IgD-negative memory B cell (primary cell): ENCODE measurements at regions not wholly inside any gene's neighbourhood (a gene's known extent, or its start where the extent isn't known, plus 50 kb on each side); places are given as distances from the start of the nearest gene placed in this dataset.
A peak's percentile ranks its signal among the peaks of the same experiment; 100 is the strongest.
"Not testable (repeated sequence)": the region's sequence is repeated elsewhere in the genome, so short reads cannot be mapped to it uniquely, and the experiment has no call there.

Experiments
- H3K27ac Mint-ChIP-seq, 3 donors: one replicate each; pipeline ENCODE4 v1.8.0; 2020 to 2022; ENCODE audit warnings: mild to moderate bottlenecking in 3 of 3, mixed read lengths in 3 of 3, moderate library complexity in 1 of 3
- H3K27me3 Mint-ChIP-seq: one replicate; pipeline ENCODE4 v1.8.0; 2021; ENCODE audit warnings: mixed read lengths
- H3K36me3 Mint-ChIP-seq: one replicate; pipeline ENCODE4 v1.8.0; 2020; ENCODE audit warnings: mild to moderate bottlenecking, mixed read lengths
- H3K4me1 Mint-ChIP-seq, 3 donors: one replicate each; pipeline ENCODE4 v1.8.0; 2020 to 2022; ENCODE audit warnings: mixed read lengths in 3 of 3, mild to moderate bottlenecking in 1 of 3
- H3K4me3 Mint-ChIP-seq, 4 donors: one replicate each; pipeline ENCODE4 v1.8.0; 2020 to 2022; ENCODE audit warnings: mild to moderate bottlenecking in 4 of 4, mixed read lengths in 4 of 4, moderate library complexity in 3 of 4
- H3K9me3 Mint-ChIP-seq, 3 donors: one replicate each; pipeline ENCODE4 v1.8.0; 2020 to 2021; ENCODE audit warnings: mixed read lengths in 3 of 3, mild to moderate bottlenecking in 1 of 3

DNA sequence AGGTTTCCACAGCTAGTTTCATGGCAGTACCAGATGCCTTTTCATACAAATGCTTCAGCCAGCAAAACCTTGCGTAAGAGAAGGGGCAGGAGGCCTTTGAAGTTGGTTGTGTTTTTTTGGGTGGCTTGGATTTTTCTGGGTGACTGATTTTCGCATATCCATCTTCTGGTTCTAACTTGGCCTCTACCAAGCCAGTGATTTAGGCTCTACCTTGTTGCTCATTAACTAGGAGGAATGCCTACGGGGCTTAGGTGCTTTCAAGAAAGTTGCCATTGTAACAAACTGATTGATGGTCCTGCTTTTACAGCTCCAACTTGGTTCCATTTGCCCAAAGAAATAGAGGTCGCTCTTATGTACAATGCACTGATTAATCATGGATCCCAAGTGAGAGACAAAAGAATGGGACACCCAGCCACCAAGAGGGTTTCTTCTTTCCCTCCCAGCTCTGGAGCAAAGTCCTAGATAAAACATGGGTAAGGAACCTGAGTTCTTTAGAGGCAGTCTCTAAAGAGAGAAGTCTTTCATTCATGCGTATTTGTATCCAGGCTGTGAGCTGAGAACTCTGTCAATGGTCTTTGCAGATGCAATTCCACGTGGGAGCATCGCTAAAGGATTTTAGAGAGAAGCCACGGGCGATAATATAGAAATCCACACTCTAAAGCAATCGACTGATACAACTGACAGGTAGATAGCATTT lies 92.1 kb upstream of the FGFR2 start:
- H3K27ac Mint-ChIP-seq = no peak overlapping the region
- H3K4me1 Mint-ChIP-seq = no peaks in the 10 kb centered on the region
- no peak overlapping the region for H3K4me3 Mint-ChIP-seq
- H3K27me3 Mint-ChIP-seq = peaks cover 10% of the 10 kb centered on the region
- H3K36me3 Mint-ChIP-seq = peaks cover 1% of the 10 kb centered on the region
- peaks cover 0 to 4% (median 0%) of the 10 kb centered on the region in 3 donors for H3K9me3 Mint-ChIP-seq

DNA sequence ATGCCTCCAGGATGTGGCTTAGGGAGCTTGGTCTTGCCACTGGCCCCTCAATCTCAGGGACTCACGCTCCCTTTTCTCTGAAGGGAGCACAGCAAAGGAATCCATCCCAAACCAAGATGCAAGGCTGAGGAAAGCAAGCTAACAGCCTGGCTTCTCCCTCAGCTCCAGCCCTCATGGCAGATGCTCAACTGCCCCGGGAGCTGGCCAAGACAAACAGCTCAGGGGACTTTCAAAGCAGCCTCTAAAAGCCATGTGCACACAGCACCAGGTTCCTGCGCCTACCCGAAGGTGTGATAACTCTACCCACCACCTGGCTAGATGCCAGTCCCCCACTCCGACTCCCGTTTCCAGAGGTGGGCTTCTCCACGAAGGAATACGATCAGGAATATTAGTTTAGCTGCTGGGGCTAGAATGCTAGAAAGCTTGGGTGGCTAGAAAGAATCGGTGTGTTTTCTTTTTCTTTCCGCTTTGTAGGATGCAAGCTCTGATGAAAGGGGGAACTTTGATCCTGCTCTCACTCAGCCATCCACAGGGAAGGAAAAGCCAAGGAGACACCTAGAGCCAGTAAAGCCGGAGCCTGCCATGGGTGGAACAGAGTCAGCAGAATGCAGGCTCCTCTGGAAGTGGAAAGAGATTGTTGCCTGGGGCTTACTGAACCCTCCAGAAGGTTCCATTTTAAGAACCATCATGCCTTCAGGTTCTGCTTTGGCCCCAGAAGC lies 89.0 kb upstream of the FGFR2 start:
- Mint-ChIP-seq H3K36me3 (peaks cover 1% of the 10 kb centered on the region), H3K4me1 (no peaks in the 10 kb centered on the region), H3K9me3 (peaks cover 0 to 4% (median 0%) of the 10 kb centered on the region in 3 donors), H3K27ac (no peak overlapping the region), H3K27me3 (peaks cover 10% of the 10 kb centered on the region), H3K4me3 (no peak overlapping the region)

DNA sequence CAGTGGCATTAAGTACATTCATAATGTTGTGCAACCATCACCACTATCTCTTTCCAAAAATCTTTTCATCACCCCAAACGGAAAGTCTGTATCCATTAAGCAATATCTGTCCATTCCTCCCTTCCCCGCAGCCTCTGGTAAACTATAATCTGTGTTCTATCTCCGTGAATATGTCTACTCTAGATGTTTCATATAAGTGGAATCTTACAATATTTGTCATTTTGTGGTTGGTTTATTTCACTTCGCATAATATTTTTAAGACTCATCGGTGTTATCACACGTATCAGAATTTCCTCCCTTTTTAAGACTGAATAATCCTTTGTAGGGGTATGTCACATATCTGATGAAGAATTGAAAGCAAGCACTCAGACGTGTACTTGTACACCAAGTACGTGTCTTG lies 86.0 kb upstream of the FGFR2 start:
- peaks cover 0 to 1% (median 0%) of the 10 kb centered on the region in 3 donors for H3K9me3 Mint-ChIP-seq
- H3K27ac Mint-ChIP-seq = no peak overlapping the region
- H3K36me3 Mint-ChIP-seq = peaks cover 1% of the 10 kb centered on the region
- H3K27me3 Mint-ChIP-seq = peaks cover 9% of the 10 kb centered on the region
- H3K4me1 Mint-ChIP-seq = peaks cover 0 to 1% (median 0%) of the 10 kb centered on the region in 3 donors
- no peak overlapping the region for H3K4me3 Mint-ChIP-seq

DNA sequence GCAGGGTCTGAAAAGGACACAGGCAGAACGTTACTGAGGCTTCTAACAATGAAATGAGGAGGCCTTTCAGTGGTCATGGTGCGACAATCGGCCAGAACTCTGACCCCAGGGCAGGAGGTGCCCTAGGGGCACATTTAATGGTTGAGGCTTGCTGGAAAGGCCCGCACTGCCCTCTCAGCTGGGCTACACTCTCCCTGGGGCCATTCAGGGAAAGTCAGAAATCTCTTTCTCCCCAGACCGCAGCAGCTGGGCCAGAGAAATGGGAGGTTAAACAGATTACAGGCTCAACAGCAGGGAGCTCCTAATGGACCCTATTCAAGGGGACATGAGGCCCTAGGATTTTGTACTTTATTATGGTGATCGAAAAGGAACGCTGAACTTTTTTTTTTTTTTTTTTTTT lies 85.6 kb upstream of the FGFR2 start:
- H3K27me3 Mint-ChIP-seq = peaks cover 9% of the 10 kb centered on the region
- H3K4me3 Mint-ChIP-seq = no peak overlapping the region
- peaks cover 0 to 1% (median 0%) of the 10 kb centered on the region in 3 donors for H3K9me3 Mint-ChIP-seq
- peaks cover 0 to 2% (median 0%) of the 10 kb centered on the region in 3 donors for H3K4me1 Mint-ChIP-seq
- no peak overlapping the region for H3K27ac Mint-ChIP-seq
- H3K36me3 Mint-ChIP-seq = peaks cover 1% of the 10 kb centered on the region

DNA sequence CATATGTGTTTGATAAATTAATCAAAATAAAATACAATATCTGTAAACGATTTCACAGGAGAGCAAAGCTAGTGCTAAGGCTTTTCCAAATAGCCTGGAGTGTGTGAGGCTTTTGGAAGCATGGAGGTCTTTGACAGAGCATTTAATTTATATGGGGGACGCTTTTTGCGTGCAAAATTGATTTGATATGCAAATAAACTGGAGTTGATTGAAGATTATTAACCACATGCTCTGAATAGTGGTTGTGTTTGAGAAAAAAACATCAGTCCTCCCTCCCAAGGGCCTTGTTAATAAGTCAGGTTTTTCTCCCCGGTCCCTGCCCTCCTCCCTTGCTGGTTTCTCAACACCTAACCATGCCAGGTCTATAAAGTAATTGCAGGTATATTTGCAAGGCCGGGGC lies 85.1 kb upstream of the FGFR2 start:
- no peak overlapping the region for H3K4me3 Mint-ChIP-seq
- no peak overlapping the region for H3K27ac Mint-ChIP-seq
- peaks cover 0 to 2% (median 1%) of the 10 kb centered on the region in 3 donors for H3K9me3 Mint-ChIP-seq
- peaks cover 9% of the 10 kb centered on the region for H3K27me3 Mint-ChIP-seq
- peaks cover 1% of the 10 kb centered on the region for H3K36me3 Mint-ChIP-seq
- peaks cover 0 to 2% (median 0%) of the 10 kb centered on the region in 3 donors for H3K4me1 Mint-ChIP-seq

DNA sequence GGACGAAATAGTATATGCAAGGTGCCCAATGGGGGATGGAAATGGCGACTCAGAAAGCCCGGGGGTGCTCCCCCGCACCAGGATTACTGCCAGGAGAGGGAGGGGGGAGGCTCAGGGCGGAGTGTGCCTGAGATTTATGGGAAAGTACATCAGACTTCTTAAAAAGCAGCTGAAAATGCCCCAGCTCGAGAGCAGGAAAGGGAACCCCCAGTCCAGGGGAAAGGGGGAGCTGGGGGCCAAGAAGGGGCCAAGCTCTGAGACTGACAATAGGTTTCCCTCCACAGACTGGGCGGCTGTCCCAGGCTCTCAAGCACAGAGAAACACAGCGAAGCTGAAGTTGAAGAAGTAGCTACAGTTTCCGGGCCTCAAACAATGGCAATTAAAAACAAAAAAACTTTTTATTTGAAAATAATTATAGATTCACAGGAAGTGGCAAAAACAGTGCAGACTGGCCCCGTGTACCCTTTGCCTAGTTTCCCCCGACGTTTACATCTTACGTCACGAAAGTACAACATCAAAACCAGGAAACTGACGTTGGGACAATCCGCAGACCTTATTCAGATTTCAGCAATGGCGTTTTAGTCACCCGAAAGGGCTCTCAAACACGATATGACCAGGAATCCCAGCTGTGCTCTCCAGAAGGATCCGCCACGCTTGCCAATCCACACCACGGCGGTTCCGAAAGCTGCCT lies 83.9 kb upstream of the FGFR2 start:
- Mint-ChIP-seq H3K27ac (no peak overlapping the region), H3K36me3 (no peaks in the 10 kb centered on the region), H3K27me3 (peaks cover 7% of the 10 kb centered on the region), H3K4me1 (peaks cover 0 to 2% (median 0%) of the 10 kb centered on the region in 3 donors), H3K4me3 (no peak overlapping the region), H3K9me3 (peaks cover 0 to 3% (median 3%) of the 10 kb centered on the region in 3 donors)

DNA sequence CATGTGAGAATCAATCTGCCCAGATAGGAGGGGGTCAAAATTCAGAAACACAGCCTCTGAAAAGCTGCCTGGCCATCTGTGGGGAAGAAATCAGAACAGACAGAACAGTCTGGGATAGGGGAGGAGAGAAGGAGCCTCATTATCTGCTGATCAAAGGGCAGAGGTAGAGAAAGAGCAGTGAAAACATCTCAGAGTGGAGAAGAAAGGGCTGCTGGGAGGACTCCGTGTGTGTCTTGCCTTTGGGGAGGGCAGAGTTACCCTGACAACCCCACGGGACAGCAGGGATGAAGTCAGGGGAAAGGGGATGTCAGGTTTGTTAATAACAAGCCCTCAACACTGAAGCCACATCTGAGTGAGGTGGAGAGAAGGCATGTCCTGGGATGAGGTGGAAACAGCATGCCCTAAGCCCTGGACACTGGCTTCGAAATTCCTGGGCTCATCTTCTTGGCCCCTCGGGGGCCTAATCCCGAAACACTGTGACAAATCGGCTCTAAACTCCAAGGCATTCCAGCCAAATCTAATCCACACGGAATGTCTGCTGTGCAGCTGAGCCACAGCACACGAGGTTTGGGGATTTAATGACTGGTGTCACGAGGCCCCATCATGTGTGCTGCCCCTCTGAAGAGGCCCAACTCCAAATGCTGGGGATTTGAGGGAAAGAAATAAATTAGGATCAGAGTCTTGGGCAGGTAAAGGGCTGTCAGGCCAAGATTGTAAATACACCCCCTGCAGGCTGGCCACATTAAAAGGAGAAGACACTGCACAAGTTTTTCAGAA lies 82.8 kb upstream of the FGFR2 start:
- Mint-ChIP-seq H3K27me3 (peaks cover 3% of the 10 kb centered on the region), H3K27ac (peak overlapping the region in 1 of 3 donors; percentile 67)

DNA sequence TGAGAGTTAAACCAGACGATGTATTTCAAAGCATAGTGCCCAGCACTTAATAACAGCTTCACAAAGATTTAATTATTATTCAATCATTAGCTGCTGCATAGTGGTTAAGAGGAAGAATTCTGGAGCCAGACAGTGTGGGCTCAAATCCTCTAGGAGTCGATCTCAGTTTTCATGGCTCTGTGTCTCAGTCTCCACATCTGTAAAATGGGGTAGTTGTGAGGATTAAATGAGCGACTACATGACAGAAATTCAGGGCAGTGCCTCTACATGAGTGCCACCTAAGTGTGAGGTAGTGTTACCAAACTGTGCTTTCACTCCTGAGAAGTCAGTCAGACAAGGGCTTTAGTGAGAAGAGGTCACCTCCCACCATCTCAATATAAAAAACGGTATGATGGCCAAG lies 81.7 kb upstream of the FGFR2 start:
- Mint-ChIP-seq H3K36me3 (no peaks in the 10 kb centered on the region), H3K9me3 (peaks cover 0 to 3% (median 3%) of the 10 kb centered on the region in 3 donors), H3K4me3 (no peak overlapping the region), H3K27me3 (peaks cover under 1% of the 10 kb centered on the region), H3K4me1 (peaks cover 0 to 2% (median 0%) of the 10 kb centered on the region in 3 donors), H3K27ac (no peak overlapping the region)

More for the DNA sequence above, 82.8 kb upstream of the FGFR2 start:
- H3K4me3 Mint-ChIP-seq = no peak overlapping the region
- no peaks in the 10 kb centered on the region for H3K36me3 Mint-ChIP-seq
- H3K4me1 Mint-ChIP-seq = peaks cover 0 to 2% (median 0%) of the 10 kb centered on the region in 3 donors
- peaks cover 0 to 3% (median 3%) of the 10 kb centered on the region in 3 donors for H3K9me3 Mint-ChIP-seq

DNA sequence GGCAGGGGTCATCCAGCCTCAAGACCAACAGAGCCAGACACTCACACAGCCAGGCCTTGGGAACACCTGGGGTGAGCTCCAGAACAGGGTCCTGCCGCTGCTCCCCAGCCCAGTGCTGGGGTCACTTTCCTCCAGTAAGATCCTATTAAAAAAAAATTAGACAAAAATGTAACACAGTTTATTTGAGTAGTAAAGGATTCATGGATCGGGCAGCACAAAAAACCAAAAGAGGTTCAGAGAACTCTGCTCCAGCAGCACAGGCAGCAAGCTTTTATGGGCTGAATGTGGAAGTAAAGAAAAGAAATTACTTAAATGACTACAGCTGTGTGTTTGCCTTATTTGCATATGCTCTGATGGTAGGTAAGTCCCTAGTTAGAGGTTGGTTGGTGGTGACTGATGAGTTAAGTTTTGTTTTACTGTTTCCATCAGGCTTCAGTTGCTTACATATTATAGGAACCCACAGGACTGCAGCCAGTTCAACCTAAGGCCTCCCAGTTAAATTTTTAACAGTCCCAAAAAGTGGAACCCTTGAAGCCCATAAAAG lies 80.5 kb upstream of the FGFR2 start:
- no peak overlapping the region for H3K4me3 Mint-ChIP-seq
- peaks cover 4% of the 10 kb centered on the region for H3K27me3 Mint-ChIP-seq
- peaks cover 0 to 2% (median 0%) of the 10 kb centered on the region in 3 donors for H3K4me1 Mint-ChIP-seq
- no peak overlapping the region for H3K27ac Mint-ChIP-seq
- peaks cover 0 to 3% (median 3%) of the 10 kb centered on the region in 3 donors for H3K9me3 Mint-ChIP-seq
- no peaks in the 10 kb centered on the region for H3K36me3 Mint-ChIP-seq

DNA sequence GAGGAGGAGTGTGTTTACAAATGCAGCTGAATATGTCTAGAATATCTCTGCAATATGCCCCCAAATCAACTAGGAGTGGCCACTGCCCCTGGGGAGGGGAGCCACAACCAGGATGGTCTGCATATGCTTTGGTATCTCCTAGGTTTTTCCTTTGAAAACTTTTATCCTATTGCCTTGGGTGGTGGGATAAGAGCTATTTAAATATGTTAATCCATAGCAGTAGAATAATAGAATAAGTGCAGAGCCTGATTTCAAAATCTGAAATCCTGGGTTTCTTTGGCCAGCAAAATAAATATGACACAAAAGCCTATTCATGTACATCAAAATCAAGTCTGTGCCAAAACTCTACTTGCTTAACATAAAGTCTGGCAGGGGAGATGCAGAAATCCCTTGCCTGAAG lies 79.6 kb upstream of the FGFR2 start:
- Mint-ChIP-seq H3K27ac (no peak overlapping the region), H3K36me3 (no peaks in the 10 kb centered on the region), H3K4me1 (peaks cover 0 to 2% (median 0%) of the 10 kb centered on the region in 3 donors), H3K27me3 (peaks cover 4% of the 10 kb centered on the region), H3K4me3 (no peak overlapping the region), H3K9me3 (peaks cover 0 to 3% (median 3%) of the 10 kb centered on the region in 3 donors)

DNA sequence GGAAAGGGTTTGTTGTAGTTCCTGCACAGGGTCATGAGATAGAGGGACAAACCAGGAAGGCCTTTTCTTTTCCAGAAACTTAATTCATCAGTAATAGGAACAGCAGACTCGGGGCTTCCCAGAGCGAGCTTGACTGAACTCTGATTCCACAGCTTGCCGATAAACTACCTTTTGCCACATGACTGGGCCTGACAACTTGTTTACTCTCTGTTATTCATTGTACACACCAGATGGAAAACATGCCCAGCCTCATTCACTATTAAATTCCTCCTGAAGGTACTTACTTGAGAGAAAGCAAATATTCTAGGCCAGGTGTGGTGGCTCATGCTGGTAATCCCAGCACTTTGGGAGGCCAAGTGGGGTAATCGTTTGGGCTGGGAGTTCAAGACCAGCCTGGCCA lies 77.1 kb upstream of the FGFR2 start:
- Mint-ChIP-seq H3K27ac (no peak overlapping the region), H3K4me3 (no peak overlapping the region), H3K9me3 (peaks cover 0 to 3% (median 2%) of the 10 kb centered on the region in 3 donors), H3K4me1 (peaks cover 0 to 2% (median 0%) of the 10 kb centered on the region in 3 donors), H3K36me3 (no peaks in the 10 kb centered on the region), H3K27me3 (peaks cover 4% of the 10 kb centered on the region)

DNA sequence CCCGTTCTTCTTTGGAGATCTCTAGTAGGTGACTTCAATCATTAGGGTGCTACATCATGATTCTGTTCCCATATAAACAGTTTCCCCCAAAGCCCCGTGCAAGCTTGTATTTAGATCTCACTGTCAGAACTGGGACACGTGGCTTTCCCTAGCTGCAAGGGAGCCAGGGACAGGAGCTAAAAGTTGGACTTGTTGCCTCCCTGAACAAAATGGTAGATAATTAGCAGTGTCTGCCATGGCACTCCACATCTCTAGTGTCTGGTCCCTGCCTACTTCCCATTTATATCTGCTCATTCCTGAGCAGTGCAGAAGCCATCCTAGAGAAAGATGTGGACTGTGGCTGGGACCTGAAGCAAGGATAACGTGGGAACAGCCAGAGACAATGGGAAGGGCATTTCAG lies 76.6 kb upstream of the FGFR2 start:
- H3K4me1 Mint-ChIP-seq = peaks cover 0 to 2% (median 0%) of the 10 kb centered on the region in 3 donors
- H3K4me3 Mint-ChIP-seq = no peak overlapping the region
- peaks cover 0 to 3% (median 2%) of the 10 kb centered on the region in 3 donors for H3K9me3 Mint-ChIP-seq

DNA sequence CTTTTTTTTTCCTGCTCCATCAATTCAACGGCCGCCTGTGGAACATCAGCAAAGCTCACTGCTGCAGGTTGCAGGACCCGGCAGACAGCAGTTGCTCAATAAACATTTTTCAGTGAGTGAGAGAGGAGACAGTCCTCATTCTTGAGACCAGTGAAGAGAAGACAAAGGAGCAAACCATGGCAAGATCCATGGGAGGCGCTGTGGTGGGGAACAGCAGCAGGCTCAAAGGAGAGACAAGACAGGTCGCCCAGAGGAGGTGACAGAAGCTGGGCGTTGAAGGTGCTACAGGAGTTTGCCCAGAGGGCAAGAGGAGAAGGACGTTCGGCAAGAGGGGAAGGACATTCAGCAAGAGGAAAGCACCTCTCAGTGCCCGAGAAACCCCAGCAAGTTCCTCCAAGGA lies 74.5 kb upstream of the FGFR2 start:
- Mint-ChIP-seq H3K4me1 (peaks cover 0 to 1% (median 0%) of the 10 kb centered on the region in 3 donors), H3K27me3 (peaks cover 4% of the 10 kb centered on the region), H3K27ac (no peak overlapping the region), H3K36me3 (no peaks in the 10 kb centered on the region), H3K4me3 (no peak overlapping the region), H3K9me3 (peaks cover 0 to 2% (median 0%) of the 10 kb centered on the region in 3 donors)

More for the DNA sequence above, 76.6 kb upstream of the FGFR2 start:
- H3K27me3 Mint-ChIP-seq = peaks cover 4% of the 10 kb centered on the region
- no peaks in the 10 kb centered on the region for H3K36me3 Mint-ChIP-seq
- H3K27ac Mint-ChIP-seq = no peak overlapping the region

DNA sequence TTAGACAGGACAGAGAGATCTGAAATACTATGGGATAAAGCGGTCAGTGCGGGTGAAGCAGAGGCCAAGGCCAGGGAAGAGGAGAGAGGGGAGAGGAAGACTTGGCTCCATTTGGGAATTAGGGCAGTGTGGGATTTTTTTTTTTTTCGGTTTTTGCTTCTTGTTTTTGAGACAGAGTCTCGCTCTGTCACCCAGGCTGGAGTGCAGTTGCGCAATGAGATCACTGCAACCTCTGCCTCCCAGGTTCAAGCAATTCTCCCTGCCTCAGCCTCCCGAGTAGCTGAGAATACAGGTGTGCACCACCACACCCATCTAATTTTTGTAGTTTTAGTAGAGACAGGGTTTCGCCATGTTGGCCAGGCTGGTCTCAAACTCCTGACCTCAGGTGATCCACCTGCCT lies 71.6 kb upstream of the FGFR2 start:
- H3K27me3 Mint-ChIP-seq, H3K27ac Mint-ChIP-seq, H3K4me1 Mint-ChIP-seq, H3K36me3 Mint-ChIP-seq, H3K4me3 Mint-ChIP-seq: not testable (repeated sequence)
- H3K9me3 Mint-ChIP-seq = peaks cover 1 to 12% (median 4%) of the 10 kb centered on the region in 3 donors
